Type B pancreatic cell (in vitro differentiated cells): ENCODE measurements at regions not wholly inside any gene's neighbourhood (a gene's known extent, or its start where the extent isn't known, plus 50 kb on each side); places are given as distances from the start of the nearest gene placed in this dataset.

ENCODE experiments used
- DNase-seq: peaks from one replicate; pipeline ENCODE4 v3.0.0; 2021; ENCODE audit warnings: mixed read lengths; ENCODE audit not compliant: unreplicated experiment; ENCODE audit errors: extremely low spot score
- H3K27ac Mint-ChIP-seq: 2 replicates; pipeline ENCODE4 v1.8.0; 2021; ENCODE audit warnings: mild to moderate bottlenecking, mixed read lengths
- H3K27me3 Mint-ChIP-seq: 2 replicates; pipeline ENCODE4 v1.8.0; 2021; ENCODE audit warnings: mixed read lengths
- H3K36me3 Mint-ChIP-seq: 2 replicates; pipeline ENCODE4 v1.8.0; 2021; ENCODE audit warnings: mixed read lengths
- H3K4me1 Mint-ChIP-seq: one replicate; pipeline ENCODE4 v1.8.0; 2021; ENCODE audit warnings: mixed read lengths; ENCODE audit not compliant: unreplicated experiment
- H3K4me3 Mint-ChIP-seq: 2 replicates; pipeline ENCODE4 v1.8.0; 2021; ENCODE audit warnings: mild to moderate bottlenecking, mixed read lengths
- H3K9me3 Mint-ChIP-seq: 2 replicates; pipeline ENCODE4 v1.8.0; 2021; ENCODE audit warnings: mixed read lengths
- CTCF ChIP-seq: fragments of 200-600 bp; sonication (generic); conservative IDR thresholded peaks from 2 replicates; pipeline ENCODE4 v1.5.0; 2021; ENCODE audit warnings: antibody characterized with exemption, mild to moderate bottlenecking

- H3K9me3 Mint-ChIP-seq: peaks cover 7% of the 10 kb centered on the region
- no peak for DNase-seq
- H3K4me1 Mint-ChIP-seq: no peaks in the 10 kb centered on the region
- no peak overlapping the region for H3K4me3 Mint-ChIP-seq
- H3K27me3 Mint-ChIP-seq: no peaks in the 10 kb centered on the region
- no peak overlapping the region for H3K27ac Mint-ChIP-seq
- H3K36me3 Mint-ChIP-seq: no peaks in the 10 kb centered on the region
- TF ChIP-seq CTCF: no peak
Measured at GRCh38 chr5:56343988-56344387, 110.9 kb upstream of the ANKRD55 start.

GRCh38 chr5:56342616-56343015, 109.5 kb upstream of the ANKRD55 start:
- no peak for TF ChIP-seq CTCF
- no peak overlapping the region for H3K4me3 Mint-ChIP-seq
- H3K9me3 Mint-ChIP-seq: peaks cover 15% of the 10 kb centered on the region
- no peaks in the 10 kb centered on the region for H3K27me3 Mint-ChIP-seq
- DNase-seq: no peak
- no peak overlapping the region for H3K27ac Mint-ChIP-seq
- H3K4me1 Mint-ChIP-seq: no peaks in the 10 kb centered on the region
- H3K36me3 Mint-ChIP-seq: no peaks in the 10 kb centered on the region

GRCh38 chr5:56340196-56340980, 107.3 kb upstream of the ANKRD55 start:
- no peak for TF ChIP-seq CTCF

GRCh38 chr5:56339732-56340131, 106.6 kb upstream of the ANKRD55 start:
- no peak for DNase-seq
- no peak for TF ChIP-seq CTCF
- no peaks in the 10 kb centered on the region for H3K27me3 Mint-ChIP-seq
- H3K4me3 Mint-ChIP-seq: no peak overlapping the region
- peaks cover 4% of the 10 kb centered on the region for H3K36me3 Mint-ChIP-seq
- peaks cover 24% of the 10 kb centered on the region for H3K9me3 Mint-ChIP-seq
- no peak overlapping the region for H3K27ac Mint-ChIP-seq
- no peaks in the 10 kb centered on the region for H3K4me1 Mint-ChIP-seq

More at GRCh38 chr5:56340196-56340980, 107.3 kb upstream of the ANKRD55 start:
- H3K27ac Mint-ChIP-seq: no peak overlapping the region
- no peaks in the 10 kb centered on the region for H3K4me1 Mint-ChIP-seq
- H3K4me3 Mint-ChIP-seq: no peak overlapping the region
- DNase-seq: no peak
- no peaks in the 10 kb centered on the region for H3K27me3 Mint-ChIP-seq
- peaks cover 22% of the 10 kb centered on the region for H3K9me3 Mint-ChIP-seq
- peaks cover 3% of the 10 kb centered on the region for H3K36me3 Mint-ChIP-seq

DNA sequence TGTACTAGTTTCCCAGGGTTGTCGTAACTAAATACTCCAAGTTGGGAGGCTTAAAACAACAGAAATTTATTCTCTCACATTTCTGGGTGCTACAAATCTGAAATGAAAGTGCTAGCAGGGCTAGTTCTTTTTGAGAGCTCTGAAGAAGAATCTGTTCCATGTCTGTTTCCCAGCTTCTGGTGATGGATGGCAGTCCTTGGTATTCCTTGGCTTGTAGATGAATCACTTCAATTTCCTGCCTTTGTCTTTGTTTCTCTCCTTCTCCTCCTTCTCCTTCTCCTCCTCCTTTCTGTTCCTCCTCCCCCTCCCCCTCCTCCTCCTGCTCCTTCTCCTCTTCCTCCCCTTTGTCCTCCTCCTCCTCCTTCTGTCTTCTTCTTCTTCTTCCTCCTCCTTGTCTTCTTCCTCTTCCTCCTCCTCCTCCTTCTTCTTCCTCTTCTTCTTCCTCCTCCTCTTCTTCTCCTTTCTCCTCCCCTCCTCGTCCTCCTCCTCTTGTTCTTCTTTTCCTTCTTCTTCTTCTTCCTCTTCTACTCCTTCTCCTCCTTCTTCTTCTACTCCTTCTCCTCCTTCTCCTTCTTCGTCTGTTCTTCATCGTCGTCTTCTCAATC, 104.7 kb upstream of the ANKRD55 start:
- Mint-ChIP-seq H3K4me1 (no peaks in the 10 kb centered on the region), H3K36me3 (peaks cover 4% of the 10 kb centered on the region), H3K9me3 (peaks cover 31% of the 10 kb centered on the region), H3K27ac (no peak overlapping the region), H3K4me3 (no peak overlapping the region), H3K27me3 (no peaks in the 10 kb centered on the region)
- no peak for TF ChIP-seq CTCF
- no peak for DNase-seq
